HG03575 (cell line): ENCODE measurements at regions not wholly inside any gene's neighbourhood (a gene's known extent, or its start where the extent isn't known, plus 50 kb on each side); places are given as distances from the start of the nearest gene placed in this dataset.

ENCODE experiments used
- ATAC-seq: cut with Tn5 transposase; IDR thresholded peaks from one replicate; pipeline ENCODE4 v1.9.1; 2021; ENCODE audit not compliant: unreplicated experiment, insufficient number of reproducible peaks, low FRiP score; ENCODE audit errors: extremely low read depth

DNA sequence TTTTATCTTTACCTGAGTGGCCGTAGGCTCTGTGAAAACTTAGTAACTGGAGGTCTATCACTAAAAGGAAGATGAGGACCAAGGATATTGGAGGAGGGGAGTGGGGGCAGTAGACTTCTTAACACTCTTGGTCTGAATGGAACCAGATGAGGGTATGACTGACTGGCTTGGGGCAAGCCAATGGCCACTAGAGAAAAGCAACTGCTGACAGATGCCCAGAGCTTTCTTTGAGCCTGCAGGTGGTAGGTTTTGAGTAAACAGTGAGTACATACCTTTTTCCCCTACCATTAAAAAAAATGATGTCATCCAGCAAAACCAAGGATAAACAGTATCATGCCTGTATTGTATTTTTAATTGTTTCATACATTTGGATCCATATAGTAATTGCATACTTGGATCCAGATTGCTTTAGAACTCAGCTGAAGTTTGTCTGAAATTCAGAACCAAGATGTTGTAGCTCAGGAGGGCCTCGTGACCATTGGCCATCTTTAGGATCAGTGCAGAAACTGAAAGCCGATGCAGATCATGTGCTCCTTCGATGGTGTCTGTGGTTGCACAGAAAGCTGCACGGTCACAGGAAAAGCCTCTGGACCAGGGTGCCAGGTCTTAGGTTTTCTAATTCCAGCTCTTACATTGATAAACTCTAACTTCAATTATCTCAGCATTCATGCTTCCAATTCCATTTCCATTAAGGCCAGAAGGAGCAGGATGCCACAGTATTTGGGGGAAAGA, 131.0 kb downstream of the PDGFRA start:
- no peak for ATAC-seq

GRCh38 chr4:54363037-54363436, 133.9 kb downstream of the PDGFRA start:
- ATAC-seq: no peak

DNA sequence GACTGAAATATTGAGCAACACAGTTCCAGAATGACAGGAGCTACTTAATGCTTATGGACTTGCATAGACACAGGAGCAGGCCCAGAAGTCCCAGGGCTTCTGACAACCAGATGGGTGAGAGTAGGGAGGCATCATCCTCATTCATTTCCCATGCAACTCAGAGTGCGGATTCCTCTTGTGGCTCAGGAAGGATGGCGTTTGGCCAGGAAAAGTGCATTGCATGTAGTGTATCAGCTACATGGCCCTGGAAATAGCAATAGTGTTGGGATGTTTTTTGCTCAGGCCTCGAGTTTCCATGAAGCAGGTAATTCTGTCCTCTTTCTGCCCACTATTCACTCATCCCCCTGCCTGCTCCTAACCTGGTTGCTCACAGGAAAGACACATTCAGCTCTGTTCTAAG, 136.6 kb downstream of the PDGFRA start:
- no peak for ATAC-seq

DNA sequence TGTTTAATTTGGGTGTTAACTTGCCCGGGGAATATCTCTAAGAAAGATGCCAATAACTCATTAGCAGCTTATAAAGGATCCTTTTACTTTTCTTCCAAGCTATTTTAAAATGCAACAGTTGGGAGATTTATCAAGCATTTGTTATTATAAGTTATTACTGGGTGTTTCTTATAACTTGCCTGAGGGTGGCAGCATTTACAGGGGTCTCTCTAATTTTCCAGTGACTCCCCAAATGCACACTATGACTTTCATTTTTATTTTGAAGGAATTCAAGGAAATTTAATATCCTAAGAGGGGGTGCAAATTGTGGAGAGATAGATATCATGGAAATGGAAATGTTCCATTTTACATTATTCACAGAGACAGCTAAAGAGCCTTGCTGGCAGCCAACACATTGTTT, 138.0 kb downstream of the PDGFRA start:
- no peak for ATAC-seq

DNA sequence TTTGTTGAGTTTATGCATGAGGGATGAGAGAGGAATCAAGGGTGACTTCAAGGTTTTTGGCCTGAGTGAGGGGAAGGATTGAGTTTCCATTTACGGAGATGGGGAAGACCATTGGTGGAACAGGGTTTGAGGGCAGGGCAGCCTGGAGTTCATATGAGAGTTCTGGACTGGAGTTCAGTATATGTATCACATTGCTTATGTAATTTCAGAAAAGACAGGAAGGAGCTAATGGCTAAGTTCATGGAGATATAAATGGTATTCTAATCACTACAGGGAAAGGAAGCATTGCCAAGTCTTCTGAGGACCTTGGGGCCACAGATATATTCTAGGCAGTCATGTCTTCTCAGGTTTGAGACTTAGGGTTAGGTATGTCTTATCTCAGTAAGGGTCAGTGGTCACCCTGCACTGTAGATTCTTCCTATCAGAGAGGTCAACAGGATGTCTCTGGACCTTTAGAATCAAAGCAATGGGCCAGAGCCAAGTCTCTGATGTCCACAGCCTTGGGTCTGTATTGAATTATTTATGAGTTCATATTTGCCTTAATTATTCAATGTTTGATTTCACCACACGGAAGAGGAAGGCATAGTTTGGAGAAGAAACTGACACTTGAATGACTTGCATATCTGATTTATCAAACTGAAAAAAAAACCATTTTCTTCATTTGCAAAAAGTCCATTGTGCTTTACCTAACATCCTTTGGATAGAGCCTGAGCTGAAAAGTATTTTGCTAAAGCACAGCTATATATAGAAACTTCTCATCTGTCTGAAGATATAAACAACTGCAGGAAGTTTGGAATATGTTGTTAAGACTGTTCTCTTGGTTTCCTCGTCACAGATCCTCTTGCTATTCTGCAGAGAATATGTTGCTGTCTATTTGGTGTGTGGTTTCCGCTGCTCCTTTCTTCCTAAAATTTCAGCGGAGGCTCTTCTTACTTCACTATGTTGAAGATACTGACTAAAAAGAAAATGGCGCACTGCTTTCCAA, 139.5 kb downstream of the PDGFRA start:
- ATAC-seq: no peak

DNA sequence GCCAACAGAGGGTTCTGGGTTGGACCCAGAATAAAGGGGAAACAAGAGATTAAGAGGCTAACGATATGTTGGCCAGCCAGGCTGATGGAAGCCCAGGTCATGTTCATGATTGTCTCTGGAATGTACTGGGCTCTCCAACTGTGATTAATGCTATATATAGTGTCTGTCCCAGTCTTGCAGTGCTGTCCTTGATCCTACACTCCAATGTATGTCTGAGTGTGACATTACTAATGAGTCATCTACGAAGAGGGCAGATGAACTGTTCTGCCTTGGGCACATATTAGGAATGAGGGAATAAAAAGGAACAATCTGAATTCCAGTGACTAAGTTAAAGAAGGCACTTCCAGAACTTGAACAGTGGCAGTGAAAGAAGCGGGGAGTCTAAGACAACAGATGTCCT, 142.1 kb downstream of the PDGFRA start:
- no peak for ATAC-seq

DNA sequence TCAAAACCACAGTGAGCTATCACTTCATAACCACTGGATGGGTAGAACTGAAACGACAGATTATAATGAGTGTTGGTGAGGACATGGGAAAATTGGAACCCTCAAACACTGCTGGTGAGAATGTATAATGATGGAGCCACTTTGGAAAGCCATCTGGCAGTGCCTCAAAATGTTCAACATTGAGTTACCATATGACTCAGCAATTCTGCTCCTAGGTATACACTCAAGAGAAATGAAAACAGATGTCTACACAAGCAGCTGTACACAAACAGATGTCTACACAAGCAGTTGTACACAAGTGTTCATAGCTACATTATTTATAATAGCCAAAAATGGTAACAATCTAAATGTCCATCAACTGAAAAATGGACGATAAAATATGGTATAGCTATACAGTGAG, 143.9 kb downstream of the PDGFRA start:
- ATAC-seq: no peak

- no peak for ATAC-seq
Measured at GRCh38 chr4:54373718-54374210, 144.7 kb downstream of the PDGFRA start.

DNA sequence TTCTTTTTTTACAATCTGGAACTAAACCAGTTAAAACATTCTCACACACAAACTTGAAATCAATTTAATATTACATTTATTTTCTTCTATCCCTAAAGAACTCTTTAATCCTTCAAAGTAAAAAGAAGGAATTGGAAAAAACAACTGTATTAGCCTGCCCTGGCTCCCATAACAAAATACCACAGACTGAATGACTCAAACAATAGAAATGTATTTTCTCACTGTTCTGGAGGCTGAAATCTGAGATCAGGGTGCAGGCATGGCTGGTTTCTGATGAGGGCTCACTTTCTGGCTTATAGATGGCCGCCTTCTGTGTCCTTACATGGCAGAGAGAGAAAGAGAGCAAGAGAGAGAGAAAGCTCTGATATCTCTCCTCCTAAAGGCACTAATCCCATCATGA, 149.4 kb downstream of the PDGFRA start:
- no peak for ATAC-seq

GRCh38 chr4:54384152-54384551, 155.1 kb downstream of the PDGFRA start:
- no peak for ATAC-seq

GRCh38 chr4:54384563-54384962, 155.5 kb downstream of the PDGFRA start:
- no peak for ATAC-seq

DNA sequence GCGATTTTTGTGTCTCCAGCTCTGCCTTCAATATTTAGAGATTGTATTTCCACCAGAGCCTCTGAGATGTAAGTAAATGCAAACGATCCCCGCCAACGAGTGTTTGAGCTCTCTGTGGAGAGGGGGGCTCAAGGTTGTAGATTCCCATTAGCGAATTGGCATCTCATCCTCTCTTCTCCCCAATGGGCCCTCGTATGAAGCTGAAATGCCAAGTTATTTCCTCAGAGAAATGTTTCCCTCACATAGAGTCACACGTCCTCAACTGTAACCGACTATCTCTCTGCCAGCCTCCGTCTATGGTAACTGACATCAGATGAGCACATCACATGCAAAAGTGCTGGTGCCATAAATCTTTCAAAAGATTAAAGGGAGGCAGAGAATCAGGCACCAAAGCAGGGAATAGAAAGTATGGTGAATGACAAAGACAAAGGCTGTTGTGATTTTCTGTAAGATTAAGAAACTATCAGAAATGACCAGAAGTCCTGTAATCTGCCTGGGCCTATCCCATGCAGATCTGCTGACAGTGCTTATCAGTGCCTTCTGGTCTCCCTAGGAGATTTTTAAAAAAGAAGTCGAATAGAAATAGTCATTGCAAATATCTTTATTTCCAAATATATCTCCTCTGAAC, 157.1 kb downstream of the PDGFRA start:
- no peak for ATAC-seq

- no peak for ATAC-seq
Measured at GRCh38 chr4:54386693-54387092, 157.6 kb downstream of the PDGFRA start.

- ATAC-seq: no peak
Measured at GRCh38 chr4:54390670-54391069, 161.6 kb downstream of the PDGFRA start.

GRCh38 chr4:54391104-54391503, 162.0 kb downstream of the PDGFRA start:
- ATAC-seq: no peak

GRCh38 chr4:54392479-54392878, 163.4 kb downstream of the PDGFRA start:
- no peak for ATAC-seq

DNA sequence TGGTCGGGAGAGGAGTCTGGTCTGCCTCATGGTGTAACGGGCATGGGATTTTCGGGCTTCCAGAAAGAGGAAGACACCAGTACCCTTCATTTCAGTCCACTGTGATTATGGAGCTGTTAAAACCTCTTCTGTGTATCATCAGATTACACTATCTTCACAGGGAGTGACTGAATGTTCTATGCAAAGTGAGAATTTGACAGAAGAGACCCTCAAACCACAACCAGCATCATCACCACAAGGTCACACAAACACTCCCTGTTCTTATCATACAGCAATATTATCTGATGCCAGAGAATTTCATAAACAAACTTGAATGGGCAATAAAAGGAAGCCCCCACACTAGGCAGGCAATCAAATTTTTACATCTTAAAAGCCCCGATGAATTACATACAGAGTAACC, 164.2 kb downstream of the PDGFRA start:
- ATAC-seq: no peak

DNA sequence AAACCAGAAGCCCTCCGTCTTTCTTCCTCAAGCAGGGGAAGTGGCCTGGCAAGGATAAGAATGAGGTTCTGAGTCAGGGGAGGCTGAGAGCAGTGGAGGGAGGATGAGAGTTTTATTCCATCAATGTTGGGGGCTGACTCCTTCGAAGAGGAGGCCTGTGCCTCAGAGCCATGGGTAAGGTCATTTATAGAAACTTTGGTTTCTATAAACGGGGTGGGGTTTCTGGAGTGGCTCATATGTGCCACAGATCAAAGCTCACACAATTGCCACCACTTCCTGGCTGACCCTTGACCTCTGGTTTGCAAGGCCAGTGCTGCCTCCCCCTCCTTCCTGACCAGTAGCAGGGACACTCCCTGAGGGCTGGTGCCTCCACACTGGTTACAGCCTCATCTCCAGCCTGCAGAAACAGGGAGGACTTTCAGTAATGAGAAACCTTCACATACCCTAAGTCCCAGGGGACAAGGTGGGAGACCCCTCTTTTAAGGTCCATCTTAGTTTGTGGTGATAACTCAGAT, 166.0 kb downstream of the PDGFRA start:
- no peak for ATAC-seq

GRCh38 chr4:54400188-54400587, 171.1 kb downstream of the PDGFRA start:
- ATAC-seq: no peak
